GM18505 (cell line): ENCODE measurements at regions not wholly inside any gene's neighbourhood (a gene's known extent, or its start where the extent isn't known, plus 50 kb on each side); places are given as distances from the start of the nearest gene placed in this dataset.
"Not testable (repeated sequence)": the region's sequence is repeated elsewhere in the genome, so short reads cannot be mapped to it uniquely, and the experiment has no call there.

ENCODE experiments used
- ATAC-seq: cut with Tn5 transposase; IDR thresholded peaks from one replicate; pipeline ENCODE4 v1.9.1; 2021; ENCODE audit not compliant: unreplicated experiment
- POLR2A ChIP-seq: IDR thresholded peaks from 4 replicates; pipeline ENCODE4 v1.6.1; 2011; ENCODE audit warnings: borderline replicate concordance; ENCODE audit not compliant: insufficient read depth, insufficient read length; ENCODE audit errors: extremely low read depth

DNA sequence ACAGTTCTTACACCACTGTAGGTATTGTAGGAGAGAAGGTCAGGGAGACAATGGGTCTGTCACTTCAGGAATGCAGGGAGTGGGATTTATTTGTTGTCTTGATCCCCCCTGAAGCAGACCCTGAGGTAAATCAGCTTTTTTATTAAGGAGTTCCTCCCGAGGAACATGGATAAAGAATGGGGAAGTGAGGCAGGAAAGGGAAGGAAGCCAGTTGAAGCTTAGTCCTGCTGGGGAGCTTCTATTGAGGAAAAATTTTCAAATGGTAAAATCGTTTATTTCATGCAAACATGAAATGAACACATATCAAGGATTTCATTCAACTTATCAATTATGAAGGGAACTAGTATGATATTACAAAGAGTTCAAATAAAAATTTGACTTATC is 318.6 kb upstream of the PIK3R1 start:
- no peak for TF ChIP-seq POLR2A
- ATAC-seq = no peak

- no peak for ATAC-seq
- no peak for TF ChIP-seq POLR2A
Observed at GRCh38 chr5:67896311-67896929, 319.1 kb upstream of the PIK3R1 start.

GRCh38 chr5:67889870-67890269 is 325.7 kb upstream of the PIK3R1 start:
- not testable (repeated sequence) for ATAC-seq

- no peak for ATAC-seq
- no peak for TF ChIP-seq POLR2A
Observed at GRCh38 chr5:67887748-67888161, 327.8 kb upstream of the PIK3R1 start.

- no peak for ATAC-seq
- no peak for TF ChIP-seq POLR2A
Observed at GRCh38 chr5:67886761-67887160, 328.8 kb upstream of the PIK3R1 start.

- TF ChIP-seq POLR2A = no peak
- ATAC-seq = no peak
Observed at GRCh38 chr5:67880876-67881275, 334.7 kb upstream of the PIK3R1 start.

DNA sequence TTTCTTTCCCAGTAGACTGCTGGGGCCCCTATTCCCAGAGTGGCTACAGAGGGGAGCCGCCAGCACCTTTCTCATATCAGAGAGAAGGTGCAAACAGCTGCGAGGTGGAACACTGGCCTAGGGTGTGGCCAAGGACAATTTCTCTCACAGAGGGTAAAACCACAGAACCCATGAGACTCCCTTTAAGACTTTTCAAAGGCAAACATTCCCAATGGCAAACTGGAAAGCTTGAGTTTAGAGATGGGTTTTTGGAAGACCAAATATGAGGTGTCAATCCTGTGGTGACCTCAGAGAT is 335.1 kb upstream of the PIK3R1 start:
- TF ChIP-seq POLR2A = no peak
- ATAC-seq = no peak

GRCh38 chr5:67879620-67880510 is 335.7 kb upstream of the PIK3R1 start:
- ATAC-seq = no peak
- no peak for TF ChIP-seq POLR2A

DNA sequence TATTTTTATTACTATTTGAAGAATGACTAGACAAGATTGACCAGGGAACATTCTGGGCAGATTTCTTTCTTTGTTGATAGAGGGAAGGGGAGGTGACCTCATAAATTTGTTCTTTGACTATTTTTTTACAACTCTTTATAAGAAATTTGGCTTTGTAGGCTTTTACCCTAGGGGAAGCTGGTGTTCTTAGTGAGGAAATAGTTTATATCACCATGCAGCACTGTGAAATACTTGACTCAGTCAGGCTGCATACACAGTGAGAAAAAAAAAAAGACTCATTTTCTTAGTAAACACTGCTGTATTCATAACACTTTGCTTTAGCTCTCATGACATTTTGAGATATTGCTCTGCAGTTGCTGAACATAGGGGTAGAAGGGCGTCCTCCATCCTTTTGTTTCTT is 336.6 kb upstream of the PIK3R1 start:
- no peak for ATAC-seq
- TF ChIP-seq POLR2A = no peak

- no peak for ATAC-seq
- TF ChIP-seq POLR2A = no peak
Observed at GRCh38 chr5:67876371-67876770, 339.2 kb upstream of the PIK3R1 start.

DNA sequence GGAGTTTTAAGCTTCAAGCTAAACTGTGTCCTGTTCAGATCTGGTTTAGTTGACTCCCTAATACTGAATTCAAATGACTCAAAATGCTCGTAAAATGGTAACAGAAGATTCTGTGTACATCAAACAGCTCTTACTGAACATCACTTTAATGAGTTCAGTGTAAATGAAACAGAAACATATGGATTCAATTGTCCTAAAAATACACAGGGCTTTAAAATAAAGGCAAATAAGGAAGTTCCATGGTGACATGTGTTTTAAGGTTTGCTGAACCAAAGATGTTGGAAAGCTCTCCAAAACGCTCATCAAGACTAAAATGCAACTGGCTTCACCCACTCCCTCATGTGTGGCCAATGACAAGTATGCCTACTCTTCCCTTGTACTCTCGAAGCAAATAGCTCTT is 340.0 kb upstream of the PIK3R1 start:
- ATAC-seq = no peak
- TF ChIP-seq POLR2A = no peak

DNA sequence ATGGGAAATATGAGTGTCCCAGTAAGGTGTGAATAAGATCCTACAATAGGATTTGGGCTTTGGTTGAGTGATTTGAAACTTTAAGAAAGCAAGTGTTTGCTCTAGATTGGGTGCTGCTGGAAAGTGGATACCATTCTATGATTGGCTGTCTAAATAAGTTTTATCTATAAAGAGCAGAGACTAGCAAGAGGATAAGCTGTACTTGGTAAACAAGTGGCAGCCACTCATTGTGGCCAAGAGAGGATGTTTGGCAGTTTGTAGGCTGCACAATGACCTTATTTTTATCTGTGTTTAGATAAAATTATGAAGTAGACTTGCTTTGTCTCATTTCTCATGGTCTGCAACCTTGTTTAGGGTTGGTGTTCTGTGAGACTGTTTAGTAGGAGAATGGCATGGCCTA is 341.6 kb upstream of the PIK3R1 start:
- no peak for TF ChIP-seq POLR2A
- no peak for ATAC-seq

GRCh38 chr5:67870662-67871061 is 344.9 kb upstream of the PIK3R1 start:
- no peak for TF ChIP-seq POLR2A

GRCh38 chr5:67864335-67864734 is 351.2 kb upstream of the PIK3R1 start:
- not testable (repeated sequence) for ATAC-seq

More at GRCh38 chr5:67870662-67871061, 344.9 kb upstream of the PIK3R1 start:
- no peak for ATAC-seq
